Kidney (tissue), 13 donors: ENCODE measurements at regions not wholly inside any gene's neighbourhood (a gene's known extent, or its start where the extent isn't known, plus 50 kb on each side); places are given as distances from the start of the nearest gene placed in this dataset.

Experiments used
- DNase-seq, 5 donors: peaks; one replicate each; pipeline ENCODE4 v3.0.0-alpha.2; 2013 to 2020
- FAIRE-seq: peaks from 2 replicates; lab custom pipeline; 2012; peaks lifted over from hg19 to GRCh38; lab: Jason Lieb, UNC
- H3K27ac ChIP-seq, 2 donors: one replicate each; pipeline ENCODE4 v1.7.0; 2013; ENCODE audit warnings: low read depth in 2 of 2, low read length in 2 of 2, inconsistent platforms in 1 of 2
- H3K27me3 ChIP-seq: one replicate; pipeline ENCODE4 v1.7.1; 2013; ENCODE audit warnings: low read length, inconsistent platforms; ENCODE audit not compliant: control insufficient read depth, insufficient read depth
- H3K36me3 ChIP-seq, 3 donors: one replicate each; pipeline versions ENCODE4 v1.7.0 to v1.7.1; 2013; ENCODE audit warnings: low read length in 3 of 3, control low read depth in 1 of 3, inconsistent platforms in 1 of 3; ENCODE audit not compliant: insufficient read depth in 3 of 3, control insufficient read depth in 2 of 3
- H3K4me1 ChIP-seq, 3 donors: one replicate each; pipeline versions ENCODE4 v1.7.0 to v1.7.1; 2013; ENCODE audit warnings: low read length in 3 of 3, inconsistent platforms in 1 of 3, low read depth in 1 of 3; ENCODE audit not compliant: control insufficient read depth in 2 of 3, insufficient read depth in 2 of 3
- H3K4me3 ChIP-seq, 3 donors: one replicate each; pipeline versions ENCODE4 v1.7.0 to v1.8.1; 2013; ENCODE audit warnings: low read length in 3 of 3, control low read depth in 1 of 3, inconsistent platforms in 1 of 3
- H3K9ac ChIP-seq, 3 donors: one replicate each; pipeline versions ENCODE4 v1.7.0 to v1.7.1; 2013; ENCODE audit warnings: low read length in 3 of 3, control low read depth in 1 of 3, inconsistent platforms in 1 of 3
- H3K9me3 ChIP-seq, 3 donors: one replicate each; pipeline versions ENCODE4 v1.7.0 to v1.7.1; 2013; ENCODE audit warnings: low read length in 3 of 3, control low read depth in 1 of 3, inconsistent platforms in 1 of 3; ENCODE audit not compliant: control insufficient read depth in 2 of 3, insufficient read depth in 1 of 3
- CTCF ChIP-seq: IDR thresholded peaks from 3 replicates; pipeline ENCODE4 v1.5.1; 2012; ENCODE audit warnings: mild to moderate bottlenecking, moderate library complexity, borderline replicate concordance; ENCODE audit not compliant: insufficient read depth; ENCODE audit errors: extremely low read depth
- intact Hi-C: fragments of 100-400 bp; cut with DNase I; formaldehyde crosslinking; loops from one replicate; pipeline ENCODE4 v1.11.1; 2022
- donor health status: control.
- donor health status: control.
- donor health status: control.
- donor health status: control.
- donor health status: control.
- donor health status: DM: yes; HTN: yes; CAD: no.
- donor health status: Normal renal cell carcinoma (clear cell type).

GRCh38 chr2:22995576-22995975, 389.4 kb upstream of the KLHL29 start:
- H3K4me3 ChIP-seq: no peak overlapping the region
- H3K9me3 ChIP-seq: no peaks in the 10 kb centered on the region
- H3K9ac ChIP-seq: no peak overlapping the region
- DNase-seq (no peak), FAIRE-seq (no peak)
- H3K27me3 ChIP-seq: no peaks in the 10 kb centered on the region
- no peak for TF ChIP-seq CTCF
- intact Hi-C loops: no loop called here
- no peaks in the 10 kb centered on the region for H3K36me3 ChIP-seq
- no peak overlapping the region for H3K27ac ChIP-seq
- H3K4me1 ChIP-seq: no peaks in the 10 kb centered on the region

GRCh38 chr2:22996911-22997310, 388.1 kb upstream of the KLHL29 start:
- intact Hi-C loops: no loop called here
- no peak overlapping the region for H3K27ac ChIP-seq
- H3K27me3 ChIP-seq: no peaks in the 10 kb centered on the region
- H3K36me3 ChIP-seq: no peaks in the 10 kb centered on the region
- TF ChIP-seq CTCF: no peak
- FAIRE-seq: no peak
- no peak for DNase-seq
- no peaks in the 10 kb centered on the region for H3K9me3 ChIP-seq
- H3K4me3 ChIP-seq: no peak overlapping the region
- no peak overlapping the region for H3K9ac ChIP-seq
- no peaks in the 10 kb centered on the region for H3K4me1 ChIP-seq

GRCh38 chr2:22998359-22998758, 386.6 kb upstream of the KLHL29 start:
- no peak overlapping the region for H3K9ac ChIP-seq
- no peaks in the 10 kb centered on the region for H3K4me1 ChIP-seq
- H3K36me3 ChIP-seq: no peaks in the 10 kb centered on the region
- H3K27ac ChIP-seq: no peak overlapping the region
- no peaks in the 10 kb centered on the region for H3K9me3 ChIP-seq
- intact Hi-C loops: no loop called here
- no peak for FAIRE-seq
- DNase-seq: no peak
- no peak overlapping the region for H3K4me3 ChIP-seq
- TF ChIP-seq CTCF: no peak
- no peaks in the 10 kb centered on the region for H3K27me3 ChIP-seq

GRCh38 chr2:22999951-23000350, 385.0 kb upstream of the KLHL29 start:
- Histone ChIP-seq H3K27ac (no peak overlapping the region), H3K27me3 (no peaks in the 10 kb centered on the region), H3K9me3 (no peaks in the 10 kb centered on the region), H3K9ac (no peak overlapping the region), H3K4me1 (no peaks in the 10 kb centered on the region), H3K36me3 (no peaks in the 10 kb centered on the region), H3K4me3 (no peak overlapping the region)
- FAIRE-seq (no peak), DNase-seq (no peak)
- TF ChIP-seq CTCF: no peak
- intact Hi-C loops: no loop called here
